Uterus (tissue), 2 donors: ENCODE measurements at regions not wholly inside any gene's neighbourhood (a gene's known extent, or its start where the extent isn't known, plus 50 kb on each side); places are given as distances from the start of the nearest gene placed in this dataset.

Source experiments
- CTCF ChIP-seq, 4 experiments: fragments of 200-600 bp in 2 of 4; fragments of 450-650 bp in 2 of 4; sonication (generic) in 2 of 4; IDR thresholded peaks; one replicate each; pipeline ENCODE4 v1.5.1; 2016 to 2019; ENCODE audit warnings: antibody characterized with exemption in 4 of 4, mild to moderate bottlenecking in 2 of 4, moderate library complexity in 1 of 4
- POLR2A ChIP-seq, 2 donors: fragments of 450-650 bp; IDR thresholded peaks; one replicate each; pipeline ENCODE4 v1.6.1; 2016; ENCODE audit warnings: antibody characterized with exemption in 2 of 2, mild to moderate bottlenecking in 1 of 2, moderate library complexity in 1 of 2

- TF ChIP-seq CTCF (IDR thresholded peaks at IDR 0.05): no peak
- no peak for TF ChIP-seq POLR2A (IDR thresholded peaks at IDR 0.05)
Measured at GRCh38 chr11:92845390-92845789, 124.1 kb upstream of the MTNR1B start.
